GM19099 (cell line): ENCODE measurements at regions not wholly inside any gene's neighbourhood (a gene's known extent, or its start where the extent isn't known, plus 50 kb on each side); places are given as distances from the start of the nearest gene placed in this dataset.

Experiments
- POLR2A ChIP-seq: IDR thresholded peaks from 3 replicates; pipeline ENCODE4 v1.6.1; 2011; ENCODE audit warnings: low read depth; ENCODE audit not compliant: insufficient read length; ENCODE audit errors: extremely low read depth

DNA sequence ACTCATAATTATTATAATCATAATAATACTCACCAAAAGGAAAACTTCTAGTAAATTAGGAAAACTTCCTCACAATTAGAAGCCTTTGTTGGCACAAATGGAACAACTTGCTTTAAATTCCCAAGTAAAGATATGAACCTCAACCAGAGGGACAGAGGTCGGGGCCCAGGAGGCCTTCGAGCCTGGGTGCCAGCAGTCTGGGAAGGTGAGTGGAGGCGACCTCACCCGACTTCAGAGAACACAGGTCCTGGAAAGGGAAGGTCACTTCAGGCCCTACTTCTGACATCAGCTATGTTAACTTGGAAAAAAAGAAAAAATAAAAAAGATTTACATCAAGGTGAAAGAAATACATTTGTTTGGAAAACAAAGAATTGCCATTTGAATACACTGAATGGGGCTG is 350.0 kb upstream of the MYT1L start:
- TF ChIP-seq POLR2A, result no peak

DNA sequence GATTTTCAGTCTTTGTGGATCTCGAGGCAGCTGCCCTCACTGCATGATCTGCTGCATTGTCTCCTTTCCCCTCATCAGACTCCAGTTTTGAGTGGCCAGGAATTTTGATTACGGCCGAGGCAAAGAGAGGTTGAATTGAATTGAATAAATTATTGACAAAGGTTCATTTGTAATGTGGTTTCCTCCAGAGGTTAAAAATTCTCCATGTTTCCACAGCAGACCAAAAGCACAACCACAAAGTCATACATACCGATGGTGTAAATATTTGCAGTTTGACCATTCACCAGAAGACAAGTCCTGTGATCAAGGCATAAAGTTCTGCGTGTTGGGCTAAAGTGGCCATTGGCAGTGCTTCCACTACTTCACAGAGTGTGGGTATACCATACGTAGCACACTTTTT is 343.8 kb upstream of the MYT1L start:
- TF ChIP-seq POLR2A, result no peak

DNA sequence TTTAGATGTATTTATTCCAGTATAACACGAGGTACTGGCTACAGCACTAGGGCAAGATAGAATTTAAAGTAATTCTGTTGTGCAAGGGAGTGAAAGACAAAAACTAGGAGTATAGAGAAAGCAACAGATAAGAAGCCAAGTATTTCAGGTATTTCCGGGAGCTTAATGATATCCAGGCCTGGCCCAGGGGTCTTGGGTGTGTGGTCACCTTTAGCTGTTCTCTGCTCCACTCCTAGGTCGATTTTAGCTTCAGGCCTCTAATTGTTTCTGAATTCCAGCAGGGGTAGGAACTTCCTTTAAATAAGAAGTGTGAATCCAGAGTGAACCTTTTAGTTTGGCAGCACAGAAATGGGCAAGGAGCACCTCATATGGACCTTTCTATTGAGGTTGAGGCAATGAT is 342.3 kb upstream of the MYT1L start:
- TF ChIP-seq POLR2A, result no peak

DNA sequence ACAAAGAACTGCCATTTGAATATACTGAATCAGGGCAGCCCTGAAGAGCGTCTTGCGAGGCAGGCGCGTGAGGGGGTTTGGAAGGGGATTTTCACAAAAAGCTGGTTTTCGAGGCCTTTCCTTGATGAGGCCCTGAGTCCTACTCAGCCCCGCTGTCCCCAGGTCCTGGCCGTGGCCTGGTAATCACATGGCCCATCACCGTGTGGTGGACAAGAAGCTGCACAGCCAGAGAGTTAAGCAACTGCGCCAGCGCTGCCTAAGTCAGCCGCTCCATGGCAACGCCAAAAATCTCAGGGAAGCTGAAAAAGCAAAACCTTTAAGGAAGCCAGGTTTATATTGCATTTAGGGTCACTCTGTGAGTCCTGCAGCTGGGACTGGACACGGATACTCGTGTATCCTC is 341.2 kb upstream of the MYT1L start:
- no peak for TF ChIP-seq POLR2A

DNA sequence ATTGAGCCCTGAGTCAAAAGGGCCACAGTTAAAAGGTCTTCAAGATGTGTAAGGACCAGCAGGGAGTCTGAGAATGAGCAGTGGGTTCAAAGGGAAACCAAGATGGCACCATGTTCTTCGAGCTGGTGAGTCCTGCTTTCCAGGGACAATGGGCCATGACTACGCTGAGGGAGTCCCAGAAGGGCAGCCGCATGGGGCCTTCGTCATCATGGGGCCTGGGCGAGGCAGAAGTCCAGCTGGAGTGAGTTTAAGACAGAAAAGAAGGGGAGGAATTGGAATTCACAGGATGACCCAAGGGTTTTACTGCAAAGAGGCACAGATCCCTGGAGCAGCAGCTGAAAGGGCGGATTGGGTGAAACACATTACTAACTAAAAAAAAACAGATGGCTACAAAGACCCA is 340.8 kb upstream of the MYT1L start:
- no peak for TF ChIP-seq POLR2A

DNA sequence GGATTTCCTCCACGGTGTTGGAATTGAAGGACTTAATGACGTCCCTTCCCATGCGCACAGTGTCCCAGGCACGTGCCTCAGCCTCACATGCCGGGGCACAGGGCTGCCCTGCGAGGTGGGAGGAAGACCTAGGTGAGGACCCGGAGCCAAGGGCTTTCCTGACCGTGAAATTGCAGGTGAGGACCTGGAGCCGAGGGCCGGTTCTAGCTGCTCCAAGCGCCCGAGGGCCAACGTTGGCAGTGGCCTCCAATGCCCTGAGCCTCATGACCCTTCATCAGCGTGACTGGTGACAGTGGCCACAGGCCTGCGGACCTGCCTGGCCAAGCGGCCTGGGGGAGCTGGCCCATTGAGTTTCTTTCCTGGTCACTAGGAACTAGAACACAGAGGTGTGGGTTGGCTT is 338.2 kb upstream of the MYT1L start:
- TF ChIP-seq POLR2A, result no peak

DNA sequence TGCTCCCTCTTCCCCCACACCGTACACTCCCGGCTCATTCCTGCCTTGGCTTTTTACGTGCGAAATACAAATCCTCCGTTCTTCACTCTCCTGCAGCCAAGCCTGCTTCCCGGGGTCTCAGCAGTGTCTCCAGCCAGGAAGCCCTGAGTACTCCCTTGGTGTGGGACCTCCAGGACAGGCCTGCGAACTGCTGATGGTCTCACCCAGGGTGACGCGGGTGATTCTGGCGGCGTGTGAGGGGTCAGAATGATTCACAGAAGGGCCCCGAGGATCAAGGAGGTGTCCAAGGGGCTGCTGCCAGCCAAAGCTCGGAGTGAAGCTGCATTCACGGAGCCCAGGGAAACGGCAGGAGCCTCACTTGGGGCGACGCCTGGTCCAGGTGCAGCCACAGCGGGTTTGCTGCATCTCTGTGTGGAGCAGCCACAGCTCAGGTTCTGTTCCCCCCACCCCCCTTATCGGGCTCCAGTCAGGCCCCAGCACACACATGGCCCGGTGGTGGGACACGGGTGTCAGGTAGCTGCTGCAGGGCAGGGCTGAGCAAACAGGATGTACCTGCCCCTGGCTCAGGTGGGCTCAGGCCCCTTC is 337.7 kb upstream of the MYT1L start:
- TF ChIP-seq POLR2A, result no peak

DNA sequence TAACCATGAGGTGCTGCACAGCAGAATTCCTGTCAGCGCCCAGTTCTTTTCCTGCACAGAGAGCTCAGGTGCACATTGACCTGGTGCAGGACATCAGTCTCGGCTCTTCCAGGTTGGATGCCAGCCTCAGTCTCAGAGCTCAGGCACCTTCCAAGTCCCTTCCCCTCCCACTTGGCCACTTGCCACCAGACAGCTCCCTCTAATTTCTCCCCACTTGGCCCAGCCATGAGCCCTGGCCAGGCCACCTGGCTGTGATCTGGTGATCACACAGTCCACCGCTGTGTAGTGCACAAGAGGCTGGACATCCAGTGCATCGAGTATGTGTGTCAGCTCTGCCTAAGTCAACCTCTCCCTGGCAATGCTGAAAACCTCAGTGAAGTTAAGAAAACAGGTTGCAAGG is 336.6 kb upstream of the MYT1L start:
- no peak for TF ChIP-seq POLR2A

DNA sequence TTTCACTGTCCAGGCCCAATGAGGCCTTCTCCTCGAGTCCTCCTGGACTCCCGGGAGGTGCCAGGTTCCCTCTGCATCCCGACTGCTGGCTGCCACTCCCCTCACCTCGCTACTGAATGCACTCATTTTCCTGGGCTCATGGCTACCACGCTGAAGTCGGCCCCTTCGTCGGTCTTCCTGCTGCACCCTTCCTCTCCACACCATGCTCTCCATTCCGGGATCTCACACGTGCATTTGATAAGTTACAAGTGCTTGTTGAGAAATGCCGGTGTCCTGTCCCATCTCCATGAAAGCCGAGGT is 334.7 kb upstream of the MYT1L start:
- no peak for TF ChIP-seq POLR2A

- no peak for TF ChIP-seq POLR2A
Measured at GRCh38 chr2:2664989-2665833, 334.1 kb upstream of the MYT1L start.

- TF ChIP-seq POLR2A, result no peak
Measured at GRCh38 chr2:2663401-2664036, 332.4 kb upstream of the MYT1L start.

GRCh38 chr2:2662847-2663356 is 331.8 kb upstream of the MYT1L start:
- TF ChIP-seq POLR2A, result no peak

DNA sequence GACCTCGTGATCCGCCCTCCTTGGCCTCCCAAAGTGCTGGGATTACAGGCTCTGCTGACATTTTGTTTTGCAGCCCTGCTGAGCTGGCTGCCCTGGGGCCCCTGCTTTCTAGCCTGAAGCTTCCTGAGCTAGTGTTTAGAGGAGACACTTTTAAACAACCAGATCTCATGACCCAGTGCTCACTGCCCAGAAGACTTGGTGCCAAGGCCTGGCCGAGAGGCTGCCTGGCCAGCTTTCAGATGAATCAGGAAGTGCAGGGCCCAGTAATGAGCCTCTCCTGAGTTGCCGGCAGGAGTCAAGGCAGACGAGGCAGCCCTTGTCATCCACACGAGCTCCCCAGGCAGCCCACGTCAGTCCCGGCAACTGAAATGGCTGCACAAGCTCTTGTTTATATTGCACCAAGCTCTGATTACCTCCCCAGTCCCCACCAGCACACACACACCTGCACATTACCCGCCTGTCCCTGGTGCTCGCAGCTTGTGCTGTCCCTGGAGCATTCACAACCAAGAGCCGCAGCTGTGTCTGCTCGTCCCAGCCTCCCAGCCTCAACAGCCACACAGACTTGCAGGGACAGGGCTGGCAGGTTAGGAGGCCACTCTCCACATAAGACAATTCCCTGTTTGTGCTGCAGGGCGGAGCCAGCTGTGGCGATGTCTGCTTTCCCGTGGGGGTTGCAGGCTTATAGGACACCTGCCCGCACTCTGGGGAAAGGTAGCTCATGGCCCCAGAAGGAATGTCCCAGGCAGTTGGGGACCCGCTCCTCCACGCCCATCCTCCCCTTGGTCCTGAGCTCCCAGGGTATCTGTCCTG is 331.2 kb upstream of the MYT1L start:
- TF ChIP-seq POLR2A, result no peak

- no peak for TF ChIP-seq POLR2A
Measured at GRCh38 chr2:2660789-2661355, 329.8 kb upstream of the MYT1L start.
